ENCODE measurements at regions not wholly inside any gene's neighbourhood (a gene's known extent, or its start where the extent isn't known, plus 50 kb on each side); places are given as distances from the start of the nearest gene placed in this dataset.
A peak's percentile ranks its signal among the peaks of the same experiment; 100 is the strongest.
"Not testable (repeated sequence)": the region's sequence is repeated elsewhere in the genome, so short reads cannot be mapped to it uniquely, and the experiment has no call there.

DNA sequence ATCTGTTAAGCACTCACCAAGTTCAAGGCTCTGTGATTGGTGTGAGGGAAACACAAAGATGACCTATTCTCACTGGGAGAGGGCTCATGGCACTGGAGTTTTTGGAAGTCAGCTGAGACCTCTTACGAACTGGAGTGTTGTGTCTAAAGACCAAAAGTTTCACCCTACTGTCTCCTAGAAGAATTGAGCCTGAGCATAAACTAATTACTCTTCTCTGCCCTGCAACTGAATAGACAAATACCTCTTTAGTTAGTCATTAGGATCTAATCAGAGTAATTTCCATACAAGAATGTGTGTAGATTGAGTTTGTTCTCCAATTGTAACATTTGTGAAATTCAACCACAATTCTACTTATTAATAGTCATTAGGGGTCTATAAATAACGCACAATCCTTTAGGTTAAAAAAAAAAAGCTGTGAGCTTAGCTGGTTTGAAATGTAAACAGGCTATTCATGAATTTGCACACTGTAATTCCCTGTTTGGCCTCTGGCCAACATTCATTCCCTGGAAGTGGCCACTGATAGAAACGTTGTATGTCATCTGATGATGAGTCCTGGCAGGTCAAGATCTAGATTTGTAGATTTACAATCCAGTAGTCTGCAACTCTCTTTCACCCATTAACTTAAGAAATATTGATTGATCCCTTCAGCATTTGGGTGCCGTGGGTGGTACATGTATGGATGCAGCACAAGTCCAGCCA, 76.8 kb upstream of the SOX14 start:
- no peak for TF ChIP-seq POLR2A (IDR thresholded peaks at IDR 0.05; ENCODE audit: low read depth, low read length)
- FAIRE-seq, result no peak
- DNase-seq (ENCODE audit: insufficient read length, low spot score), result no peak

- DNase-seq (ENCODE audit: insufficient read length, low spot score) (peak; percentile 22), FAIRE-seq (no peak)
- TF ChIP-seq POLR2A (IDR thresholded peaks at IDR 0.05; ENCODE audit: low read depth, low read length), result no peak
Measured at GRCh38 chr3:137692803-137693431, 71.2 kb upstream of the SOX14 start.

GRCh38 chr3:137693791-137694190, 70.3 kb upstream of the SOX14 start:
- no peak for TF ChIP-seq POLR2A (IDR thresholded peaks at IDR 0.05; ENCODE audit: low read depth, low read length)
- FAIRE-seq, result no peak
- DNase-seq (ENCODE audit: insufficient read length, low spot score), result no peak

- TF ChIP-seq POLR2A (IDR thresholded peaks at IDR 0.05; ENCODE audit: low read depth, low read length), result no peak
- DNase-seq (ENCODE audit: insufficient read length, low spot score) (no peak), FAIRE-seq (no peak)
Measured at GRCh38 chr3:137694836-137695235, 69.3 kb upstream of the SOX14 start.

- FAIRE-seq (no peak), DNase-seq (ENCODE audit: insufficient read length, low spot score) (no peak)
- no peak for TF ChIP-seq POLR2A (IDR thresholded peaks at IDR 0.05; ENCODE audit: low read depth, low read length)
Measured at GRCh38 chr3:137695351-137695750, 68.8 kb upstream of the SOX14 start.

DNA sequence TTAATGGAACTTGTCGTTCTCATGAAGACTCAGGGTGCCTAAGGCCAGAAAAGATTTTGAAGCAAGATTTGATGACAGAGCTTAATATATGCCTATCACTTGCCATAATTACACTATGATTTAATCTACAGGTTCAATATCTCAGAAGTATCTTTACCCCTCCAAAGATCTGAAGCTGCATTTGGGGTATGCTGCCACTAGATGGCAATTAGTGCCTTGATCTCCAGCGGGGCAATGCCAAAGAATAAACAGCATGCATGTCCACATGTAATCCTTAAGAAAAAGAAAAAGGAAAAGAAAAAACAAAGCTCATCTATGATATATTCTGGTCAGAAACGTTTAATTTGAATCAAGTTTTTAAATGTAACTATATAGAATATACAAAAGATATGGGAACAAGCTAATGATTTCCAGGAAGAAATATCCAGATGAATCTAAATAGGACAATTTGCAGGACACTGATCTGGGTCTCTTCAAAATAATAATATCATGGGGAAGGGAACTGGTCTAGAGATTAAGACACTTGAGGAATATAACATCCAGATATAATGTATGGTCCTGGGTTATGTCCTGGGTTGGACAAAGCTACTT, 55.0 kb upstream of the SOX14 start:
- DNase-seq (ENCODE audit: insufficient read length, low spot score) (peak; percentile 6), FAIRE-seq (no peak)
- no peak for TF ChIP-seq POLR2A (IDR thresholded peaks at IDR 0.05; ENCODE audit: low read depth, low read length)

- FAIRE-seq, result not testable (repeated sequence)
Measured at GRCh38 chr3:137713965-137714364, 50.1 kb upstream of the SOX14 start.

More at GRCh38 chr3:137713965-137714364, 50.1 kb upstream of the SOX14 start:
- not testable (repeated sequence) for DNase-seq (ENCODE audit: insufficient read length, low spot score)
